K562 (cell line): ENCODE measurements at regions not wholly inside any gene's neighbourhood (a gene's known extent, or its start where the extent isn't known, plus 50 kb on each side); places are given as distances from the start of the nearest gene placed in this dataset.

Experiments used
- ARNT ChIP-seq, 2 experiments: fragments of 450-650 bp; IDR thresholded peaks; 2 replicates each; pipeline ENCODE4 v1.6.1; 2016; ENCODE audit warnings: mild to moderate bottlenecking in 1 of 2
- CREBBP ChIP-seq: IDR thresholded peaks from one replicate; pipeline ENCODE4 v1.6.1; 2012; ENCODE audit warnings: low read depth, mild to moderate bottlenecking, control low read depth, inconsistent platforms, low read length
- JUND ChIP-seq, 2 experiments: IDR thresholded peaks; 2 replicates in 1 of 2; 3 replicates in 1 of 2; pipeline ENCODE4 v1.6.1; 2011; ENCODE audit warnings: borderline replicate concordance in 2 of 2, low read depth in 2 of 2, low read length in 2 of 2, improper control_type of control experiment in 1 of 2, missing biosample characterization in 1 of 2, missing genetic modification characterization in 1 of 2, missing genetic modification reagents in 1 of 2
- KLF13 ChIP-seq: fragments of 450-650 bp; IDR thresholded peaks from 2 replicates; pipeline ENCODE4 v1.6.1; 2016; ENCODE audit warnings: missing genetic modification characterization, low read depth, mild to moderate bottlenecking, missing compliant biosample characterization, moderate library complexity, borderline replicate concordance
- MCM2 ChIP-seq: fragments of 450-650 bp; IDR thresholded peaks from 2 replicates; pipeline ENCODE4 v1.6.1; 2017; ENCODE audit warnings: low read depth, mild to moderate bottlenecking
- NFRKB ChIP-seq: fragments of 450-650 bp; IDR thresholded peaks from 2 replicates; pipeline ENCODE4 v1.6.1; 2016; ENCODE audit warnings: low read depth
- NFYB ChIP-seq: IDR thresholded peaks from 2 replicates; pipeline ENCODE4 v1.6.1; 2011; ENCODE audit warnings: mild to moderate bottlenecking, moderate library complexity; ENCODE audit not compliant: insufficient read length; ENCODE audit errors: extremely low read depth
- RFX7 ChIP-seq: fragments of 250-450 bp; sonication (Bioruptor Pico); IDR thresholded peaks from 2 replicates; pipeline ENCODE4 v1.5.1; 2021; ENCODE audit warnings: mild to moderate bottlenecking
- TAF15 ChIP-seq: fragments of 200-400 bp; formaldehyde crosslinking; IDR thresholded peaks from 2 replicates; pipeline ENCODE4 v1.6.1; 2017; ENCODE audit warnings: mild to moderate bottlenecking, low read depth, low read length, moderate library complexity
- TAF7 ChIP-seq: fragments of 450-650 bp; IDR thresholded peaks from 2 replicates; pipeline ENCODE4 v1.6.1; 2016; ENCODE audit warnings: missing genetic modification characterization, missing compliant biosample characterization
- TCFL5 ChIP-seq: fragments of 250-450 bp; sonication (Bioruptor Pico); conservative IDR thresholded peaks from 2 replicates; pipeline ENCODE4 v1.6.1; 2021; ENCODE audit warnings: mild to moderate bottlenecking, moderate library complexity, matching md5 sums
- ZBTB7A ChIP-seq: IDR thresholded peaks from 2 replicates; pipeline ENCODE4 v1.6.1; 2011; ENCODE audit warnings: low read depth, mild to moderate bottlenecking, low read length, moderate library complexity, borderline replicate concordance; ENCODE audit not compliant: control insufficient read depth
- ZNF232 ChIP-seq: sonication (generic); formaldehyde crosslinking; IDR thresholded peaks from 2 replicates; pipeline ENCODE4 v1.8.0; 2022; ENCODE audit warnings: mild to moderate bottlenecking, missing genetic modification reagents
- ZNF830 ChIP-seq: fragments of 250-450 bp; sonication (Bioruptor Pico); IDR thresholded peaks from 2 replicates; pipeline ENCODE4 v1.5.0; 2021; ENCODE audit warnings: mild to moderate bottlenecking
- TF ChIP-seq, protein P1 (sequence below): sonication (generic); formaldehyde crosslinking; IDR thresholded peaks from 2 replicates; pipeline ENCODE4 v1.9.0; 2022; ENCODE audit warnings: mild to moderate bottlenecking, missing genetic modification reagents
- TF ChIP-seq, protein P2 (sequence below): fragments of 250-450 bp; sonication (Bioruptor Pico); IDR thresholded peaks from 2 replicates; pipeline ENCODE4 v1.4.0; 2020; ENCODE audit warnings: mild to moderate bottlenecking, moderate library complexity
- TF ChIP-seq, protein P3 (sequence below): sonication (generic); formaldehyde crosslinking; IDR thresholded peaks from 2 replicates; pipeline ENCODE4 v1.8.0; 2022; ENCODE audit warnings: mild to moderate bottlenecking, missing genetic modification reagents
- TF ChIP-seq, protein P4 (sequence below), 2 experiments: fragments of 250-450 bp in 1 of 2; fragments of 450-650 bp in 1 of 2; sonication (Bioruptor Pico) in 1 of 2; IDR thresholded peaks; 2 replicates each; pipeline versions ENCODE4 v1.6.1 to v1.8.0; 2016 to 2021; ENCODE audit warnings: mild to moderate bottlenecking in 2 of 2, moderate library complexity in 2 of 2, missing compliant biosample characterization in 1 of 2, missing genetic modification characterization in 1 of 2

DNA sequence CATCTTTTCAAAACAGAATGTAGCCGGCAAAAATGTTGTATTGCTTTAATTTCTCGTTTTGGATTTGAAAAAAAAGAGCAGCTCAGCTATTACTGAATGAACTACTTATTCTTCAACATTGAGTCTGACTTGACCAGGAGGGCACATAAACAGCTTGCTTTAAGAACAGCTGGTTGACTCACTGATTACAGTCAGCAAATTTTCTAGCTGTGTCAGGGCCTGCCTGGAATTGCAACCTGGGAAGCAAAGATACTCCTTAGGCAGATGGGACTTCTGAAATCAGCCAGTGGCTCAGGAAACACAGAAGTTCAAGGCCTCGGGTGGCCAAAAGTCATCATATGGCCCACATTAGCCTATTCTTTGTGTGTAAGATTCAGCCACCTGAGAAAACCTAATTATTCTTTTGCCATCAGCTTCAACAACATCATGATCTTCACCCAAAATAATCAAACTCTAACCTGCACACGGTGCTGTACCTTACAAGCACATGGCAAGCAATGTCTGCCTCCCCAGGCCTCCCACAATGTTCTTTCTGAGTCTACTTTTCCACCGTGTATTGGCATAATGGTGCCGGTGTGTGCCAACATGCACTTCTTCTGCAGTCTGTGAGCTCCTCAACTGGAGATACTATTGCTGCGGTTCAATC lies 307.2 kb downstream of the HHIPL2 start (continued):
- TF ChIP-seq, protein P1, sequence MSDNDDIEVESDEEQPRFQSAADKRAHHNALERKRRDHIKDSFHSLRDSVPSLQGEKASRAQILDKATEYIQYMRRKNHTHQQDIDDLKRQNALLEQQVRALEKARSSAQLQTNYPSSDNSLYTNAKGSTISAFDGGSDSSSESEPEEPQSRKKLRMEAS (CRISPR knock-in tag): no peak
- TF ChIP-seq JUND (IDR thresholded peaks at IDR 0.05; ENCODE audit: borderline replicate concordance, low read depth, low read length): peak; percentile 80
- TF ChIP-seq JUND (tag; IDR thresholded peaks at IDR 0.05; ENCODE audit: borderline replicate concordance, low read depth, low read length): peak; percentile 93; the same call in 2 of the 3 replicates
- no peak for TF ChIP-seq NFRKB
- TF ChIP-seq, protein P2, sequence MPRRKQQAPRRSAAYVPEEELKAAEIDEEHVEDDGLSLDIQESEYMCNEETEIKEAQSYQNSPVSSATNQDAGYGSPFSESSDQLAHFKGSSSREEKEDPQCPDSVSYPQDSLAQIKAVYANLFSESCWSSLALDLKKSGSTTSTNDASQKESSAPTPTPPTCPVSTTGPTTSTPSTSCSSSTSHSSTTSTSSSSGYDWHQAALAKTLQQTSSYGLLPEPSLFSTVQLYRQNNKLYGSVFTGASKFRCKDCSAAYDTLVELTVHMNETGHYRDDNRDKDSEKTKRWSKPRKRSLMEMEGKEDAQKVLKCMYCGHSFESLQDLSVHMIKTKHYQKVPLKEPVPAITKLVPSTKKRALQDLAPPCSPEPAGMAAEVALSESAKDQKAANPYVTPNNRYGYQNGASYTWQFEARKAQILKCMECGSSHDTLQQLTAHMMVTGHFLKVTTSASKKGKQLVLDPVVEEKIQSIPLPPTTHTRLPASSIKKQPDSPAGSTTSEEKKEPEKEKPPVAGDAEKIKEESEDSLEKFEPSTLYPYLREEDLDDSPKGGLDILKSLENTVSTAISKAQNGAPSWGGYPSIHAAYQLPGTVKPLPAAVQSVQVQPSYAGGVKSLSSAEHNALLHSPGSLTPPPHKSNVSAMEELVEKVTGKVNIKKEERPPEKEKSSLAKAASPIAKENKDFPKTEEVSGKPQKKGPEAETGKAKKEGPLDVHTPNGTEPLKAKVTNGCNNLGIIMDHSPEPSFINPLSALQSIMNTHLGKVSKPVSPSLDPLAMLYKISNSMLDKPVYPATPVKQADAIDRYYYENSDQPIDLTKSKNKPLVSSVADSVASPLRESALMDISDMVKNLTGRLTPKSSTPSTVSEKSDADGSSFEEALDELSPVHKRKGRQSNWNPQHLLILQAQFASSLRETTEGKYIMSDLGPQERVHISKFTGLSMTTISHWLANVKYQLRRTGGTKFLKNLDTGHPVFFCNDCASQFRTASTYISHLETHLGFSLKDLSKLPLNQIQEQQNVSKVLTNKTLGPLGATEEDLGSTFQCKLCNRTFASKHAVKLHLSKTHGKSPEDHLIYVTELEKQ (CRISPR knock-in tag): no peak
- no peak for TF ChIP-seq ZNF232 (CRISPR knock-in tag)
- TF ChIP-seq, protein P3, sequence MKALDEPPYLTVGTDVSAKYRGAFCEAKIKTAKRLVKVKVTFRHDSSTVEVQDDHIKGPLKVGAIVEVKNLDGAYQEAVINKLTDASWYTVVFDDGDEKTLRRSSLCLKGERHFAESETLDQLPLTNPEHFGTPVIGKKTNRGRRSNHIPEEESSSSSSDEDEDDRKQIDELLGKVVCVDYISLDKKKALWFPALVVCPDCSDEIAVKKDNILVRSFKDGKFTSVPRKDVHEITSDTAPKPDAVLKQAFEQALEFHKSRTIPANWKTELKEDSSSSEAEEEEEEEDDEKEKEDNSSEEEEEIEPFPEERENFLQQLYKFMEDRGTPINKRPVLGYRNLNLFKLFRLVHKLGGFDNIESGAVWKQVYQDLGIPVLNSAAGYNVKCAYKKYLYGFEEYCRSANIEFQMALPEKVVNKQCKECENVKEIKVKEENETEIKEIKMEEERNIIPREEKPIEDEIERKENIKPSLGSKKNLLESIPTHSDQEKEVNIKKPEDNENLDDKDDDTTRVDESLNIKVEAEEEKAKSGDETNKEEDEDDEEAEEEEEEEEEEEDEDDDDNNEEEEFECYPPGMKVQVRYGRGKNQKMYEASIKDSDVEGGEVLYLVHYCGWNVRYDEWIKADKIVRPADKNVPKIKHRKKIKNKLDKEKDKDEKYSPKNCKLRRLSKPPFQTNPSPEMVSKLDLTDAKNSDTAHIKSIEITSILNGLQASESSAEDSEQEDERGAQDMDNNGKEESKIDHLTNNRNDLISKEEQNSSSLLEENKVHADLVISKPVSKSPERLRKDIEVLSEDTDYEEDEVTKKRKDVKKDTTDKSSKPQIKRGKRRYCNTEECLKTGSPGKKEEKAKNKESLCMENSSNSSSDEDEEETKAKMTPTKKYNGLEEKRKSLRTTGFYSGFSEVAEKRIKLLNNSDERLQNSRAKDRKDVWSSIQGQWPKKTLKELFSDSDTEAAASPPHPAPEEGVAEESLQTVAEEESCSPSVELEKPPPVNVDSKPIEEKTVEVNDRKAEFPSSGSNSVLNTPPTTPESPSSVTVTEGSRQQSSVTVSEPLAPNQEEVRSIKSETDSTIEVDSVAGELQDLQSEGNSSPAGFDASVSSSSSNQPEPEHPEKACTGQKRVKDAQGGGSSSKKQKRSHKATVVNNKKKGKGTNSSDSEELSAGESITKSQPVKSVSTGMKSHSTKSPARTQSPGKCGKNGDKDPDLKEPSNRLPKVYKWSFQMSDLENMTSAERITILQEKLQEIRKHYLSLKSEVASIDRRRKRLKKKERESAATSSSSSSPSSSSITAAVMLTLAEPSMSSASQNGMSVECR (CRISPR knock-in tag): no peak
- TF ChIP-seq KLF13 (tag): no peak
- no peak for TF ChIP-seq CREBBP
- no peak for TF ChIP-seq TCFL5 (CRISPR knock-in tag)
- TF ChIP-seq TAF7 (tag): no peak
- no peak for TF ChIP-seq NFYB
- TF ChIP-seq, protein P4, sequence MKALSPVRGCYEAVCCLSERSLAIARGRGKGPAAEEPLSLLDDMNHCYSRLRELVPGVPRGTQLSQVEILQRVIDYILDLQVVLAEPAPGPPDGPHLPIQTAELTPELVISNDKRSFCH (CRISPR knock-in tag; IDR thresholded peaks at IDR 0.05): no peak
- TF ChIP-seq, protein P4 (tag; IDR thresholded peaks at IDR 0.05): no peak
- TF ChIP-seq RFX7 (CRISPR knock-in tag): no peak
- TF ChIP-seq TAF15: no peak
- no peak for TF ChIP-seq ARNT (IDR thresholded peaks at IDR 0.05)
- TF ChIP-seq ZBTB7A: no peak
- no peak for TF ChIP-seq ZNF830
- TF ChIP-seq MCM2: no peak
